Suprapubic skin (tissue), 3 donors: ENCODE measurements at regions not wholly inside any gene's neighbourhood (a gene's known extent, or its start where the extent isn't known, plus 50 kb on each side); places are given as distances from the start of the nearest gene placed in this dataset.

ENCODE experiments used
- CTCF ChIP-seq, 2 donors: fragments of 200-600 bp in 1 of 2; fragments of 450-650 bp in 1 of 2; sonication (generic) in 1 of 2; IDR thresholded peaks; one replicate each; pipeline ENCODE4 v1.5.1; 2016 to 2019; ENCODE audit warnings: antibody characterized with exemption in 2 of 2, mild to moderate bottlenecking in 1 of 2, moderate library complexity in 1 of 2
- POLR2AphosphoS5 ChIP-seq, 3 donors: sonication (generic); formaldehyde crosslinking; IDR thresholded peaks; one replicate each; pipeline ENCODE4 v1.6.1; 2017; ENCODE audit warnings: antibody characterized with exemption in 3 of 3

- TF ChIP-seq POLR2AphosphoS5 (IDR thresholded peaks at IDR 0.05) (no peak), CTCF (IDR thresholded peaks at IDR 0.05) (no peak)
These were observed 422.6 kb downstream of the ATP23 start for GRCh38 chr12:58363971-58364370.
